ENCODE measurements at regions not wholly inside any gene's neighbourhood (a gene's known extent, or its start where the extent isn't known, plus 50 kb on each side); places are given as distances from the start of the nearest gene placed in this dataset.

- no peak for TF ChIP-seq TEAD4 (IDR thresholded peaks at IDR 0.05)
- TF ChIP-seq REST (IDR thresholded peaks at IDR 0.05; ENCODE audit: low read depth): no peak
- no peak for TF ChIP-seq RAD21 (IDR thresholded peaks at IDR 0.05; ENCODE audit: low read depth)
- no peak for TF ChIP-seq NFIC (IDR thresholded peaks at IDR 0.05)
- no peak for TF ChIP-seq EP300 (IDR thresholded peaks at IDR 0.05; ENCODE audit: borderline replicate concordance)
- no peak for TF ChIP-seq FOXM1 (IDR thresholded peaks at IDR 0.05; ENCODE audit: borderline replicate concordance, low read depth)
- no peak for TF ChIP-seq YY1 (IDR thresholded peaks at IDR 0.05; ENCODE audit: low read depth)
- TF ChIP-seq CEBPB (IDR thresholded peaks at IDR 0.05): no peak
- no peak for TF ChIP-seq TCF12 (IDR thresholded peaks at IDR 0.05; ENCODE audit: low read depth)
Measured at GRCh38 chr7:10560497-10560896, 413.2 kb upstream of the PHF14 start.

All from Ishikawa (cell line).